Peyer's patch (tissue), 4 donors: ENCODE measurements at regions not wholly inside any gene's neighbourhood (a gene's known extent, or its start where the extent isn't known, plus 50 kb on each side); places are given as distances from the start of the nearest gene placed in this dataset.

Source experiments
- POLR2A ChIP-seq, 2 donors: fragments of 450-650 bp; IDR thresholded peaks; one replicate each; pipeline ENCODE4 v1.5.1; 2017; ENCODE audit warnings: antibody characterized with exemption in 2 of 2, mild to moderate bottlenecking in 2 of 2, moderate library complexity in 2 of 2
- TF ChIP-seq, protein P1 (sequence below), 6 experiments: fragments of 450-650 bp in 4 of 6; fragments of 200-600 bp in 2 of 6; sonication (generic) in 1 of 6; IDR thresholded peaks; one replicate each; pipeline ENCODE4 v1.5.1; 2017 to 2019; ENCODE audit warnings: antibody characterized with exemption in 6 of 6, mild to moderate bottlenecking in 3 of 6, moderate library complexity in 1 of 6

DNA sequence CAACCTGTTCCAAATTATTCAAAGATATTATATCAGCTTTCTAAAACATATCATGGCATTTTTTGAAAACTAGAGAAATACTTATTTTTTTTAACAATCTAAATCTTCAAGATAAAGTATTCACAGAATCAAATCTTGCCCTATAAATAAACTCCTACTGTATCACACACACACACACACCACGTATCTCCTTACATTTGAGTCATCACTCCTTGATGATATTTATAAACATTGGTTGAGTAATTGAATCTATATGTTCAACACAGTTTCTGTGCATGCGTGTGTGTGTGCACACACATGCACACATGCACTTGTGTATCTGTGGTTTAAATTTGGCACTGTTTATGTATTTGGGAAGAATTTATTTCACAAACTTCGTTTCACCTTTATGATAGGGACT lies 1716.4 kb downstream of the EFNA5 start:
- TF ChIP-seq, protein P1, sequence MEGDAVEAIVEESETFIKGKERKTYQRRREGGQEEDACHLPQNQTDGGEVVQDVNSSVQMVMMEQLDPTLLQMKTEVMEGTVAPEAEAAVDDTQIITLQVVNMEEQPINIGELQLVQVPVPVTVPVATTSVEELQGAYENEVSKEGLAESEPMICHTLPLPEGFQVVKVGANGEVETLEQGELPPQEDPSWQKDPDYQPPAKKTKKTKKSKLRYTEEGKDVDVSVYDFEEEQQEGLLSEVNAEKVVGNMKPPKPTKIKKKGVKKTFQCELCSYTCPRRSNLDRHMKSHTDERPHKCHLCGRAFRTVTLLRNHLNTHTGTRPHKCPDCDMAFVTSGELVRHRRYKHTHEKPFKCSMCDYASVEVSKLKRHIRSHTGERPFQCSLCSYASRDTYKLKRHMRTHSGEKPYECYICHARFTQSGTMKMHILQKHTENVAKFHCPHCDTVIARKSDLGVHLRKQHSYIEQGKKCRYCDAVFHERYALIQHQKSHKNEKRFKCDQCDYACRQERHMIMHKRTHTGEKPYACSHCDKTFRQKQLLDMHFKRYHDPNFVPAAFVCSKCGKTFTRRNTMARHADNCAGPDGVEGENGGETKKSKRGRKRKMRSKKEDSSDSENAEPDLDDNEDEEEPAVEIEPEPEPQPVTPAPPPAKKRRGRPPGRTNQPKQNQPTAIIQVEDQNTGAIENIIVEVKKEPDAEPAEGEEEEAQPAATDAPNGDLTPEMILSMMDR (IDR thresholded peaks at IDR 0.05), result no peak
- no peak for TF ChIP-seq POLR2A (IDR thresholded peaks at IDR 0.05)
